CD4-positive, alpha-beta T cell (primary cell): ENCODE measurements at regions not wholly inside any gene's neighbourhood (a gene's known extent, or its start where the extent isn't known, plus 50 kb on each side); places are given as distances from the start of the nearest gene placed in this dataset.

ENCODE experiments used
- ATAC-seq: fragments of 200-7000 bp; cut with Tn5 transposase; one replicate; pipeline ENCODE4 v1.10.0; 2022; ENCODE audit warnings: mild to moderate bottlenecking; ENCODE audit not compliant: poor library complexity
- CTCF ChIA-PET: fragments of 350-600 bp; sonication (Branson Sonifier 250); formaldehyde crosslinking; loops from one replicate; lab custom pipeline; 2021; ENCODE audit warnings: antibody characterized with exemption, inconsistent platforms; lab: Charles Lee
- POLR2A ChIA-PET: fragments of 350-600 bp; sonication (Branson Sonifier 250); formaldehyde crosslinking; loops from one replicate; lab custom pipeline; 2021; ENCODE audit warnings: antibody characterized with exemption, inconsistent platforms; lab: Charles Lee
- DNase-seq, 14 experiments: peaks; one replicate each; pipeline ENCODE4 v3.0.0-alpha.2; 2013 to 2020; ENCODE audit warnings: mixed read lengths in 2 of 14
- H3K27ac ChIP-seq, 2 donors: one replicate each; pipeline versions ENCODE4 v1.5.1 to v1.7.0; 2013; ENCODE audit warnings: low read length in 2 of 2, low read depth in 1 of 2, mild to moderate bottlenecking in 1 of 2
- H3K27me3 ChIP-seq, 2 experiments: 1 replicate in 1 of 2; 2 replicates in 1 of 2; pipeline versions ENCODE4 v1.6.1 to v1.7.0; 2013; ENCODE audit warnings: low read length in 2 of 2, control low read depth in 1 of 2, mild to moderate bottlenecking in 1 of 2, moderate library complexity in 1 of 2; ENCODE audit not compliant: insufficient read depth in 2 of 2, control insufficient read depth in 1 of 2
- H3K36me3 ChIP-seq: one replicate; pipeline ENCODE4 v1.6.1; 2013; ENCODE audit warnings: low read length, control low read depth; ENCODE audit not compliant: insufficient read depth
- H3K4me1 ChIP-seq: one replicate; pipeline ENCODE4 v1.6.1; 2013; ENCODE audit warnings: low read length, control low read depth; ENCODE audit not compliant: insufficient read depth
- H3K4me3 ChIP-seq: one replicate; pipeline ENCODE4 v1.5.1; 2013; ENCODE audit warnings: mild to moderate bottlenecking, low read length, moderate library complexity
- H3K9me3 ChIP-seq, 2 experiments: 1 replicate in 1 of 2; 2 replicates in 1 of 2; pipeline versions ENCODE4 v1.6.1 to v1.7.0; 2013; ENCODE audit warnings: low read length in 2 of 2, mild to moderate bottlenecking in 2 of 2, control low read depth in 1 of 2, moderate library complexity in 1 of 2; ENCODE audit not compliant: control insufficient read depth in 1 of 2, insufficient read depth in 1 of 2
- H3K27ac Mint-ChIP-seq: one replicate; pipeline ENCODE4 v1.8.0; 2020; ENCODE audit warnings: mixed read lengths
- H3K27me3 Mint-ChIP-seq: one replicate; pipeline ENCODE4 v1.8.0; 2021; ENCODE audit warnings: mixed read lengths
- H3K36me3 Mint-ChIP-seq: one replicate; pipeline ENCODE4 v1.8.0; 2021; ENCODE audit warnings: low read depth, mixed read lengths
- H3K4me1 Mint-ChIP-seq: one replicate; pipeline ENCODE4 v1.8.0; 2021; ENCODE audit warnings: low read depth, mixed read lengths
- H3K4me3 Mint-ChIP-seq: one replicate; pipeline ENCODE4 v1.8.0; 2020; ENCODE audit warnings: mild to moderate bottlenecking, mixed read lengths
- H3K9me3 Mint-ChIP-seq: one replicate; pipeline ENCODE4 v1.8.0; 2020; ENCODE audit warnings: mixed read lengths
- intact Hi-C, 2 experiments: fragments of 100-400 bp; cut with DNase I in 1 of 2; cut with micrococcal nuclease in 1 of 2; formaldehyde crosslinking; loops; one replicate each; pipeline versions ENCODE4 v1.15.1 to v1.9.0; 2023 to 2025; cut with DNase I, micrococcal nuclease
- TF ChIP-seq, protein P1 (sequence below): fragments of 200-600 bp; IDR thresholded peaks from one replicate; pipeline ENCODE4 v1.8.0; 2022; ENCODE audit warnings: antibody characterized with exemption, mild to moderate bottlenecking

DNA sequence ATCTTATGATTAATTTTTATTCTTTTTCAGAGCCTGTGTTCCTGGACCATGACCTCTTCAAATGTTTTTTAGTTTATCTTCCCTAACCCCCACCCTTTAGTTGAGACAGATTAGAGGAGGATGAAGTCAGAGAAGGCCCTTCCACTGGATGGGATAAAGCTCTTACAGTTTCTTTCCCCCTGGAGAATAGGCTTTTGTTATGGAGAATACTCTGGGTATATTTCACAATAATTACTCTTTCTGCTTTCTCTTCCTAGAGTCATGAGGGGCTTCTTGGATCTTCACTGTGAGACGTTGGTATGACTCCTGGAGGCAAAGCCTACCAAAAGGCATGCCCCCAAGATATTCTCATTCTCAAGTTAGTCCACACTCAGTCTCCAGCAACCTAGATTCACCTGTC, 144.4 kb upstream of the THRB start:
- intact Hi-C loops, result no loop called here
- Histone ChIP-seq H3K4me3 (no peak overlapping the region), H3K4me1 (no peaks in the 10 kb centered on the region), H3K27ac (no peak overlapping the region), H3K27me3 (no peaks in the 10 kb centered on the region), H3K9me3 (peaks cover 0 to 3% of the 10 kb centered on the region in 2 experiments), H3K36me3 (no peaks in the 10 kb centered on the region)
- POLR2A ChIA-PET, result no interaction called here
- Mint-ChIP-seq H3K36me3 (no peaks in the 10 kb centered on the region), H3K4me1 (no peaks in the 10 kb centered on the region), H3K27me3 (no peaks in the 10 kb centered on the region), H3K9me3 (peaks cover 3% of the 10 kb centered on the region), H3K4me3 (no peak overlapping the region), H3K27ac (no peak overlapping the region)
- CTCF ChIA-PET, result no interaction called here
- TF ChIP-seq, protein P1, sequence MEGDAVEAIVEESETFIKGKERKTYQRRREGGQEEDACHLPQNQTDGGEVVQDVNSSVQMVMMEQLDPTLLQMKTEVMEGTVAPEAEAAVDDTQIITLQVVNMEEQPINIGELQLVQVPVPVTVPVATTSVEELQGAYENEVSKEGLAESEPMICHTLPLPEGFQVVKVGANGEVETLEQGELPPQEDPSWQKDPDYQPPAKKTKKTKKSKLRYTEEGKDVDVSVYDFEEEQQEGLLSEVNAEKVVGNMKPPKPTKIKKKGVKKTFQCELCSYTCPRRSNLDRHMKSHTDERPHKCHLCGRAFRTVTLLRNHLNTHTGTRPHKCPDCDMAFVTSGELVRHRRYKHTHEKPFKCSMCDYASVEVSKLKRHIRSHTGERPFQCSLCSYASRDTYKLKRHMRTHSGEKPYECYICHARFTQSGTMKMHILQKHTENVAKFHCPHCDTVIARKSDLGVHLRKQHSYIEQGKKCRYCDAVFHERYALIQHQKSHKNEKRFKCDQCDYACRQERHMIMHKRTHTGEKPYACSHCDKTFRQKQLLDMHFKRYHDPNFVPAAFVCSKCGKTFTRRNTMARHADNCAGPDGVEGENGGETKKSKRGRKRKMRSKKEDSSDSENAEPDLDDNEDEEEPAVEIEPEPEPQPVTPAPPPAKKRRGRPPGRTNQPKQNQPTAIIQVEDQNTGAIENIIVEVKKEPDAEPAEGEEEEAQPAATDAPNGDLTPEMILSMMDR, result no peak
- ATAC-seq, result no peak
- DNase-seq, result no peak

DNA sequence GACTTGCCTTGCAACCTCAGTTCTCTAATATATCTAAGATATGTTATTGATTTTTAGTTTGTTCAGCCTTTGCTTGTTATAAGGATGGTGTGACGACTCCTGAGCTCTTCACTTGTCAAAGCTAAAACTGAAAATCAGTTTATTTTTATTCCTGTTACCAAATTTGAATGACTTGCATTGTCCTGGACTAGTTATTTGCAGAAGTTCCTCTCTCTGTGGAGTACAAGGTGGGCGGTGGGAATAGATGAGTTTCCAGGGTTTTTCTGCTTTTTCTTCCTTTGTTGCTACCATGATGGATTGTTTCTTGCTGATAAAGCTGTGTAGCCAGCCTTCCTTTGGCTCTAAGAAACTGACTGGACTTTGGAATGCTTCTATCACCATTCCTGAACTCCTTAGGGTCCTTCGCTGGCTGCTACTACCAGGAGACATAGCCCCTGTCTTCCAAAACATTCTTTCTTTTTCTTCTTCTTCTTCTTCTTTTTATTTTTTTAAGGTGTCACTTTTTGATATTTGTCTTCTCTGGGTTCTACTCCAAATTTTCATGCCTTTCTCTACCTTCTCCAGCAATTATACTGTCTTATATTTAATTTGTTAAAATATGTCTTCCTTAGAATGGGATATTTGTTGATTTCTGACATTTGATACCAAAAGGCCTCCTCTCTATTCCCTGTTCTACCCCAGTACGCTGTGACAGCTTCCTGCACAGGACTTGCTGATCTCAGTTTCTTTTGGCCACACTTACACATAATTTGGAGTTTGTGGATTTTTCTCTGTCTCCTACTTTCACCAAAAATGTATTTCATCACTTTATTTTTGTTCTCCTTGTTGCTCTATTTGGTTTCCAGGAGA, 145.1 kb upstream of the THRB start:
- CTCF ChIA-PET, result no interaction called here
- Mint-ChIP-seq H3K9me3 (peaks cover 3% of the 10 kb centered on the region), H3K4me1 (no peaks in the 10 kb centered on the region), H3K27ac (no peak overlapping the region), H3K36me3 (no peaks in the 10 kb centered on the region), H3K27me3 (no peaks in the 10 kb centered on the region), H3K4me3 (no peak overlapping the region)
- Histone ChIP-seq H3K27me3 (no peaks in the 10 kb centered on the region), H3K4me3 (no peak overlapping the region), H3K36me3 (no peaks in the 10 kb centered on the region), H3K27ac (no peak overlapping the region), H3K4me1 (no peaks in the 10 kb centered on the region), H3K9me3 (peaks cover 0 to 4% of the 10 kb centered on the region in 2 experiments)
- POLR2A ChIA-PET, result no interaction called here
- intact Hi-C loops, result no loop called here
- DNase-seq (no peak), ATAC-seq (no peak)
- TF ChIP-seq, protein P1, result no peak

DNA sequence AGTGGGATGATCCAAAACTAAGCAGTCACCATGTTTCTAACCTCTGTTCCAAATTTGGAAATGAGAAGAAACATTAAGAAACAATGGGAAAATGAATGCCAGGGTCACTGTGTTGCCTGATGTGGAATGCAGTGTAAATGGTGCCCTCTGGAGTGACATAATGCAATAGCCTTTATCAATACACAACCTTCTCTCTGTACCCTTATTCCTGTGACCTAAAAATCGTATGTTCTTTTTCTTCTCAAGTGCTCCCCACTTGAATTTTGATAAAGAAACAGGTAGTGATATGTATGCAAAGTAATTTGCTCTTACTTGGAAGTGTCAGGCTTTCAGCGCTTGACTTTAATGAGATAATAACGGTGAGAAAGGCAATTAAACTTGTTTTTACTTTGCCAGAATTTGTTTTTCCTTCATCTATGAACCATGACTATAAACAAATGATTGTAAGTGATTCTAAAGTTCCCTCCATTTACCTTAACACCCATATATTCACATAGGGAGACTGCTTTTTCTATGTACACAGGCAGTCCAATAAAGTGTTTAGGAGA, 145.8 kb upstream of the THRB start:
- Histone ChIP-seq H3K27me3 (no peaks in the 10 kb centered on the region), H3K4me3 (no peak overlapping the region), H3K9me3 (peaks cover 0 to 8% of the 10 kb centered on the region in 2 experiments), H3K27ac (no peak overlapping the region), H3K36me3 (no peaks in the 10 kb centered on the region), H3K4me1 (no peaks in the 10 kb centered on the region)
- TF ChIP-seq, protein P1, result no peak
- ChIA-PET CTCF (no interaction called here), POLR2A (no interaction called here)
- Mint-ChIP-seq H3K4me3 (no peak overlapping the region), H3K9me3 (peaks cover 3% of the 10 kb centered on the region), H3K36me3 (no peaks in the 10 kb centered on the region), H3K4me1 (no peaks in the 10 kb centered on the region), H3K27me3 (no peaks in the 10 kb centered on the region), H3K27ac (no peak overlapping the region)
- intact Hi-C loops, result no loop called here
- no peak for DNase-seq
- no peak for ATAC-seq
